ENCODE measurements at regions not wholly inside any gene's neighbourhood (a gene's known extent, or its start where the extent isn't known, plus 50 kb on each side); places are given as distances from the start of the nearest gene placed in this dataset.
A peak's percentile ranks its signal among the peaks of the same experiment; 100 is the strongest.

GRCh38 chr2:6782517-6783237 lies 83.0 kb downstream of the CMPK2 start:
- no peak for DNase-seq

GRCh38 chr2:6783238-6783614 lies 82.5 kb downstream of the CMPK2 start:
- Histone ChIP-seq H3K27me3 (ENCODE audit: control insufficient read depth, insufficient read depth, low read length) (no peaks in the 10 kb centered on the region), H3K4me3 (ENCODE audit: insufficient read depth, low read depth, low read length) (no peak overlapping the region), H3K36me3 (replicated peaks; ENCODE audit: control insufficient read depth, insufficient read depth, low read length) (no peaks in the 10 kb centered on the region)
- DNase-seq: no peak

More at GRCh38 chr2:6782517-6783237, 83.0 kb downstream of the CMPK2 start:
- no peak overlapping the region for H3K4me3 ChIP-seq (ENCODE audit: insufficient read depth, low read depth, low read length)
- H3K27me3 ChIP-seq (ENCODE audit: control insufficient read depth, insufficient read depth, low read length): no peaks in the 10 kb centered on the region
- H3K36me3 ChIP-seq (replicated peaks; ENCODE audit: control insufficient read depth, insufficient read depth, low read length): no peaks in the 10 kb centered on the region

GRCh38 chr2:6784291-6784690 lies 81.4 kb downstream of the CMPK2 start:
- no peak overlapping the region for H3K4me3 ChIP-seq (ENCODE audit: insufficient read depth, low read depth, low read length)
- no peaks in the 10 kb centered on the region for H3K36me3 ChIP-seq (replicated peaks; ENCODE audit: control insufficient read depth, insufficient read depth, low read length)
- DNase-seq: no peak
- H3K27me3 ChIP-seq (ENCODE audit: control insufficient read depth, insufficient read depth, low read length): no peaks in the 10 kb centered on the region

GRCh38 chr2:6785493-6785892 lies 80.2 kb downstream of the CMPK2 start:
- Histone ChIP-seq H3K36me3 (replicated peaks; ENCODE audit: control insufficient read depth, insufficient read depth, low read length) (no peaks in the 10 kb centered on the region), H3K27me3 (ENCODE audit: control insufficient read depth, insufficient read depth, low read length) (no peaks in the 10 kb centered on the region), H3K4me3 (ENCODE audit: insufficient read depth, low read depth, low read length) (no peak overlapping the region)
- DNase-seq: no peak

- no peak for DNase-seq
- Histone ChIP-seq H3K27me3 (ENCODE audit: control insufficient read depth, insufficient read depth, low read length) (no peaks in the 10 kb centered on the region), H3K36me3 (replicated peaks; ENCODE audit: control insufficient read depth, insufficient read depth, low read length) (no peaks in the 10 kb centered on the region), H3K4me3 (ENCODE audit: insufficient read depth, low read depth, low read length) (no peak overlapping the region)
Measured at GRCh38 chr2:6787376-6787775, 78.3 kb downstream of the CMPK2 start.

- DNase-seq: no peak
- H3K36me3 ChIP-seq (replicated peaks; ENCODE audit: control insufficient read depth, insufficient read depth, low read length): no peaks in the 10 kb centered on the region
- no peaks in the 10 kb centered on the region for H3K27me3 ChIP-seq (ENCODE audit: control insufficient read depth, insufficient read depth, low read length)
- H3K4me3 ChIP-seq (ENCODE audit: insufficient read depth, low read depth, low read length): no peak overlapping the region
Measured at GRCh38 chr2:6788614-6789013, 77.1 kb downstream of the CMPK2 start.

GRCh38 chr2:6789559-6790138 lies 76.1 kb downstream of the CMPK2 start:
- H3K4me3 ChIP-seq (ENCODE audit: insufficient read depth, low read depth, low read length): no peak overlapping the region
- H3K27me3 ChIP-seq (ENCODE audit: control insufficient read depth, insufficient read depth, low read length): no peaks in the 10 kb centered on the region
- H3K36me3 ChIP-seq (replicated peaks; ENCODE audit: control insufficient read depth, insufficient read depth, low read length): no peaks in the 10 kb centered on the region
- DNase-seq: no peak

- H3K4me3 ChIP-seq (ENCODE audit: insufficient read depth, low read depth, low read length): no peak overlapping the region
- peak; percentile 65 for DNase-seq
- no peaks in the 10 kb centered on the region for H3K27me3 ChIP-seq (ENCODE audit: control insufficient read depth, insufficient read depth, low read length)
- H3K36me3 ChIP-seq (replicated peaks; ENCODE audit: control insufficient read depth, insufficient read depth, low read length): no peaks in the 10 kb centered on the region
Measured at GRCh38 chr2:6791682-6792081, 74.0 kb downstream of the CMPK2 start.

- H3K27me3 ChIP-seq (ENCODE audit: control insufficient read depth, insufficient read depth, low read length): no peaks in the 10 kb centered on the region
- no peak for DNase-seq
- no peak overlapping the region for H3K4me3 ChIP-seq (ENCODE audit: insufficient read depth, low read depth, low read length)
- H3K36me3 ChIP-seq (replicated peaks; ENCODE audit: control insufficient read depth, insufficient read depth, low read length): no peaks in the 10 kb centered on the region
Measured at GRCh38 chr2:6792883-6793282, 72.8 kb downstream of the CMPK2 start.

GRCh38 chr2:6793371-6793770 lies 72.3 kb downstream of the CMPK2 start:
- no peak overlapping the region for H3K4me3 ChIP-seq (ENCODE audit: insufficient read depth, low read depth, low read length)
- no peaks in the 10 kb centered on the region for H3K36me3 ChIP-seq (replicated peaks; ENCODE audit: control insufficient read depth, insufficient read depth, low read length)
- DNase-seq: no peak
- no peaks in the 10 kb centered on the region for H3K27me3 ChIP-seq (ENCODE audit: control insufficient read depth, insufficient read depth, low read length)

- Histone ChIP-seq H3K4me3 (ENCODE audit: insufficient read depth, low read depth, low read length) (no peak overlapping the region), H3K36me3 (replicated peaks; ENCODE audit: control insufficient read depth, insufficient read depth, low read length) (no peaks in the 10 kb centered on the region), H3K27me3 (ENCODE audit: control insufficient read depth, insufficient read depth, low read length) (no peaks in the 10 kb centered on the region)
- no peak for DNase-seq
Measured at GRCh38 chr2:6793913-6794312, 71.8 kb downstream of the CMPK2 start.

GRCh38 chr2:6794448-6794847 lies 71.3 kb downstream of the CMPK2 start:
- no peak for DNase-seq
- no peaks in the 10 kb centered on the region for H3K27me3 ChIP-seq (ENCODE audit: control insufficient read depth, insufficient read depth, low read length)
- H3K4me3 ChIP-seq (ENCODE audit: insufficient read depth, low read depth, low read length): no peak overlapping the region
- H3K36me3 ChIP-seq (replicated peaks; ENCODE audit: control insufficient read depth, insufficient read depth, low read length): no peaks in the 10 kb centered on the region
